RWPE2 (cell line): ENCODE measurements at regions not wholly inside any gene's neighbourhood (a gene's known extent, or its start where the extent isn't known, plus 50 kb on each side); places are given as distances from the start of the nearest gene placed in this dataset.
"Not testable (repeated sequence)": the region's sequence is repeated elsewhere in the genome, so short reads cannot be mapped to it uniquely, and the experiment has no call there.

Experiments
- ATAC-seq: fragments of 200-7000 bp; cut with Tn5 transposase; 3 replicates; pipeline ENCODE4 v1.9.1; 2021; ENCODE audit warnings: low read depth
- DNase-seq: peaks from one replicate; pipeline ENCODE4 v3.0.0-alpha.2; 2020; ENCODE audit warnings: low spot score
- H3K27ac ChIP-seq: fragments of 450-650 bp; 2 replicates; pipeline ENCODE4 v1.5.1; 2017; ENCODE audit warnings: mild to moderate bottlenecking; ENCODE audit not compliant: poor library complexity, severe bottlenecking
- H3K27me3 ChIP-seq: fragments of 250-450 bp; sonication (Bioruptor Pico); 2 replicates; pipeline ENCODE4 v1.5.1; 2021; ENCODE audit warnings: mild to moderate bottlenecking, moderate library complexity; ENCODE audit not compliant: insufficient read depth, poor library complexity, severe bottlenecking
- H3K36me3 ChIP-seq: fragments of 250-450 bp; sonication (Bioruptor Pico); 2 replicates; pipeline ENCODE4 v1.5.1; 2020; ENCODE audit warnings: low read depth, mild to moderate bottlenecking, moderate library complexity
- H3K4me1 ChIP-seq: fragments of 250-450 bp; sonication (Bioruptor Pico); 2 replicates; pipeline ENCODE4 v1.5.1; 2021; ENCODE audit warnings: mild to moderate bottlenecking, moderate library complexity; ENCODE audit not compliant: insufficient read depth, poor library complexity, severe bottlenecking
- H3K4me3 ChIP-seq: fragments of 250-450 bp; sonication (Bioruptor Pico); 2 replicates; pipeline ENCODE4 v1.5.1; 2021; ENCODE audit warnings: mild to moderate bottlenecking, moderate library complexity; ENCODE audit not compliant: severe bottlenecking
- H3K9me3 ChIP-seq: fragments of 250-450 bp; sonication (Bioruptor Pico); 2 replicates; pipeline ENCODE4 v1.5.1; 2021; ENCODE audit warnings: mild to moderate bottlenecking, moderate library complexity; ENCODE audit not compliant: severe bottlenecking
- TF ChIP-seq, protein P1 (sequence below): fragments of 450-650 bp; IDR thresholded peaks from one replicate; pipeline ENCODE4 v1.5.1; 2017; ENCODE audit warnings: mild to moderate bottlenecking, moderate library complexity; ENCODE audit not compliant: poor library complexity, severe bottlenecking

DNA sequence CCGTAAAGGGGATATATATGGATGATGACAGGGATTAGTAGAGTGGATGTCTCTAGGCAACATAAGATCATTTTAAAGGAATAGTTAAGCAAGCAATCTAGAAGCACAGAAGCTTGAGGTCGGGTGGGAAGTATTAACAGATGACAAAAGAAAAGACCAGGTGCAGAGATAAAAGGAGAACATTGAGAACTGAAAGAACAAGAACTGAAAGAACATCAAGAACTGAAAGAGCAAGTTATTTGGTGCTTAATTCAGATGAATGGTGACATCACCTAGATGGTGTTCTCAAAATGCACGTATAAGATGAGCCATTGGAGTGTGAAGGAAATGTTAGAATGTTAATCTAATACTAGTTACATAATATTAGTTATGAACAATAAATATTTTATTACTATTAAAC is 224.0 kb upstream of the PDE3A start:
- no peak for ATAC-seq
- no peaks in the 10 kb centered on the region for H3K4me1 ChIP-seq
- TF ChIP-seq, protein P1, sequence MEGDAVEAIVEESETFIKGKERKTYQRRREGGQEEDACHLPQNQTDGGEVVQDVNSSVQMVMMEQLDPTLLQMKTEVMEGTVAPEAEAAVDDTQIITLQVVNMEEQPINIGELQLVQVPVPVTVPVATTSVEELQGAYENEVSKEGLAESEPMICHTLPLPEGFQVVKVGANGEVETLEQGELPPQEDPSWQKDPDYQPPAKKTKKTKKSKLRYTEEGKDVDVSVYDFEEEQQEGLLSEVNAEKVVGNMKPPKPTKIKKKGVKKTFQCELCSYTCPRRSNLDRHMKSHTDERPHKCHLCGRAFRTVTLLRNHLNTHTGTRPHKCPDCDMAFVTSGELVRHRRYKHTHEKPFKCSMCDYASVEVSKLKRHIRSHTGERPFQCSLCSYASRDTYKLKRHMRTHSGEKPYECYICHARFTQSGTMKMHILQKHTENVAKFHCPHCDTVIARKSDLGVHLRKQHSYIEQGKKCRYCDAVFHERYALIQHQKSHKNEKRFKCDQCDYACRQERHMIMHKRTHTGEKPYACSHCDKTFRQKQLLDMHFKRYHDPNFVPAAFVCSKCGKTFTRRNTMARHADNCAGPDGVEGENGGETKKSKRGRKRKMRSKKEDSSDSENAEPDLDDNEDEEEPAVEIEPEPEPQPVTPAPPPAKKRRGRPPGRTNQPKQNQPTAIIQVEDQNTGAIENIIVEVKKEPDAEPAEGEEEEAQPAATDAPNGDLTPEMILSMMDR: no peak
- H3K4me3 ChIP-seq: no peak overlapping the region
- H3K27me3 ChIP-seq: no peaks in the 10 kb centered on the region
- DNase-seq: no peak
- no peak overlapping the region for H3K27ac ChIP-seq
- no peaks in the 10 kb centered on the region for H3K9me3 ChIP-seq
- H3K36me3 ChIP-seq: no peaks in the 10 kb centered on the region

DNA sequence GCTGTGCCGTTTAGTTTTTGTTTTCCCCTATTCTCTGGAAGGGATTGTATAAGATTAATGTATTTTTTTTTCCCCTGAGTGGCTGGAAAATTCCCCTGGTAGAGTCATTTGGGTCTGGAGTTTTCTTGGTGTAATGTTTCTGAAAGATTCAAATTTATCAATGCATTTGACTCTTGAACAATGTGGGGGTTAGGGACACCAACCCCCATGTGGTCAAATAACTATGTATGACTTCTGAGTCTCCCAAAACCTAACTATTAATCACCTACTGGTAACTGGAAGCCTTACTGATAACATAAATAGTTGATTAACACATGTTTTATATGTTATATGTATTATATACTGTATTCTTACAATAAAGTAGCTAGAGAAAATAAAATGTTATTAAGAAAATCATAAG is 220.1 kb upstream of the PDE3A start:
- DNase-seq: no peak
- Histone ChIP-seq H3K4me3 (no peak overlapping the region), H3K4me1 (no peaks in the 10 kb centered on the region), H3K27me3 (no peaks in the 10 kb centered on the region), H3K36me3 (no peaks in the 10 kb centered on the region), H3K9me3 (no peaks in the 10 kb centered on the region), H3K27ac (no peak overlapping the region)
- TF ChIP-seq, protein P1: no peak
- no peak for ATAC-seq

DNA sequence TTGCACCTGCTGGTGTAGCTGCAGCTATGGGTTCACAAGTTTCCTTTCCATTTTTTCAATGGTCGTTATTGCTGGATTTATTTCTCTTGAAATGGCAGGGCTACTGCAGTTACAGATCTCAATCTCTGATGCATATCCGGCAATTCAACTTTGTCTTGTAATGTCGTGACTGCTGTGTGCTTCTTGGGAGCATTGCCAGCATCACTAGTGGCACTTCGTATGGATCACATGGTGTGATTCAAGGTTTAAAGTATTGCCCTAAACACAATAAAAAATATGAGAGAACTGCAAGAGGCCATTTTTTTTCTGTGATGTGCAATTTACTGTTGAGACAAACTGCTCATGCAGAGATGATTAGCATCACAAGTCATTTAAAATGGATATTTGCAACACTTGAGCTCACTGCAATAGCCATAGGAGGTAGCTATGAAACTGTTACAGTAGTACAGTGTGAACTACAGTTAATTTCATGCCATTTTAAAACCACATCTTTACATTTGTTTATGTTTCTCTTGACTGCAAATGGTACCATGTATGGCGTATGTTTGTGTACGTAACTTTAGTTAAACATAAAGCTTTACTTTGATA is 217.4 kb upstream of the PDE3A start:
- no peaks in the 10 kb centered on the region for H3K27me3 ChIP-seq
- no peaks in the 10 kb centered on the region for H3K9me3 ChIP-seq
- TF ChIP-seq, protein P1: no peak
- ATAC-seq (no peak), DNase-seq (no peak)
- H3K4me3 ChIP-seq: no peak overlapping the region
- H3K36me3 ChIP-seq: no peaks in the 10 kb centered on the region
- H3K27ac ChIP-seq: no peak overlapping the region
- H3K4me1 ChIP-seq: no peaks in the 10 kb centered on the region

DNA sequence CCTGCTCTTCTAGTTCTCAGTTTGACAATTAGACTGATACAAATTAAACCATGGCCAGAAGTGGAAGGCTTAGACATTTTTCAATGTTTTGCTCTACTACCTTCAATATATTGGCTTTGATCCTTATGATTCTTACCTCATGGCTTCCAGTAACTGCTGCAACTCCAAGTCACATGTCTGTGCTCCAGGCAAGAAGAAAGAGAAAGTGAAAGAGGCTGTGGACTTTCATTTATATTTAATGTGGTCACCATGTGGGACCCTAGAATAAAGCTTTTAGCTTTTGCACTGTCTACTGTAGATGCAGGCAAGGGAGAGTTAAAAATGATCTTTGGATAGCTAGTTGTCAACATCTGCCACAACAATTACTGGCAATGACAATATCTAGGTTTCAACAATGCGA is 214.3 kb upstream of the PDE3A start:
- no peak overlapping the region for H3K4me3 ChIP-seq
- no peaks in the 10 kb centered on the region for H3K4me1 ChIP-seq
- H3K27ac ChIP-seq: no peak overlapping the region
- no peaks in the 10 kb centered on the region for H3K36me3 ChIP-seq
- no peak for ATAC-seq
- no peaks in the 10 kb centered on the region for H3K9me3 ChIP-seq
- H3K27me3 ChIP-seq: no peaks in the 10 kb centered on the region
- no peak for DNase-seq
- TF ChIP-seq, protein P1: no peak

DNA sequence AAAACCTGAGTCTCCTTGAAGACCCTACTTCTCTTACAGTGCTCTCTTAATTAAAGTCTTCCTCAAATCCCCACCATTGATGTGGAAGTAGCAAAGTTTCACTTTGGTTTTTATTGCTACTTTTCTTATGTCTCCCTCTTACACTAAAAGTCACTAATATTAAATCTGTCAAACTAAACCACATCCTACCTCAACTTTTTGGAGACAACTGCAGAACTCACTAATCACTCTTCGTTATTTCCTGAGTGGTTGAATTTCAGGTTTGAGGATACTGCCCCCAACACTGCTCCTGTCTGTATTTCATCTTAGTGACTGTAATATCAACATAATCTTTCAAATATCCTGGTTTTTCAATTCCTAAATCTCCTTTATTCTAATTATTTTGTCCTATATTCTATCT is 213.0 kb upstream of the PDE3A start:
- Histone ChIP-seq H3K36me3 (no peaks in the 10 kb centered on the region), H3K4me3 (no peak overlapping the region), H3K27ac (no peak overlapping the region), H3K27me3 (no peaks in the 10 kb centered on the region), H3K9me3 (no peaks in the 10 kb centered on the region), H3K4me1 (no peaks in the 10 kb centered on the region)
- TF ChIP-seq, protein P1: no peak
- no peak for ATAC-seq
- DNase-seq: no peak

DNA sequence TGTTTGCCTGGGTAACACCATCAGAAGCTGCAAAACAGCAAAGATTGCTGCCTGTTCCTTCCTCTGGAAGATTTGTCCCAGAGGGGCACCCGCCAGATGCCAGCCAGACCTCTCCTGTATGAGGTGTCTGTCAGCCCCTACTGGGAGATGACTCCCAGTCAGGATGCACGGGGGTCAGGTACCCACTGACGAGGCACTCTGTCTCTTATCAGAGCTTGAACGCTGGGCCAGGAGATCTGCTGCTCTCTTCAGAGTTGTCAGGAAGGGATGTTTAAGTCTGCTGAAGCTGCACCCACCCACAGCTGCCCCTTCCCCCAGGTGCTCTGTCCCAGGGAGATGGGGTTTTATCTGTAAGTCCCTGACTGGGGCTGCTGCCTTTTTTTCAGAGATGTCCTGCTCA is 207.4 kb upstream of the PDE3A start:
- H3K9me3 ChIP-seq, H3K4me3 ChIP-seq, H3K4me1 ChIP-seq, DNase-seq, H3K27me3 ChIP-seq, H3K36me3 ChIP-seq, H3K27ac ChIP-seq, ATAC-seq: not testable (repeated sequence)
